ENCODE measurements at regions not wholly inside any gene's neighbourhood (a gene's known extent, or its start where the extent isn't known, plus 50 kb on each side); places are given as distances from the start of the nearest gene placed in this dataset.

DNA sequence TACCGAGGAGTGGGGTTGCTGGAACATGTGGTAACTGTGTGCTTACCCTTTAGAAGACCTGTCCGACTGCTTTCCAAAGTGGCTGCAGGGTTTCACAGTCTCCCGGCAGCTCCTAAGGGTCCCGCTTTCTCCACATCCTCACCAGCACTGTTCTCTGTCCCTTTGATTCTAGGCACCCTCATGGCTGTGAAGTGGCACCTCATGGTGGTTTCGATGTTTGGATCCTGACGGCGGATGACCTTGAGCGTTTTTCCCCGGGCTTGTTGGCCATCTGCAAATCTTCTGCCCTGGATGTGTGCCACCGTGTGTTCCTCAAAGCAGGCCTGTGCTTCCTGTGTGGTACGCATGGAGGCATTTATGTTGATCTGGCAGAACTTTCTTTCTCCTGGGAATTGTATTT, 292.5 kb upstream of the HDAC4 start:
- WGBS (ENCODE audit: insufficient coverage) = 72% methylated on average over 10 of the region's 11 CpGs

DNA sequence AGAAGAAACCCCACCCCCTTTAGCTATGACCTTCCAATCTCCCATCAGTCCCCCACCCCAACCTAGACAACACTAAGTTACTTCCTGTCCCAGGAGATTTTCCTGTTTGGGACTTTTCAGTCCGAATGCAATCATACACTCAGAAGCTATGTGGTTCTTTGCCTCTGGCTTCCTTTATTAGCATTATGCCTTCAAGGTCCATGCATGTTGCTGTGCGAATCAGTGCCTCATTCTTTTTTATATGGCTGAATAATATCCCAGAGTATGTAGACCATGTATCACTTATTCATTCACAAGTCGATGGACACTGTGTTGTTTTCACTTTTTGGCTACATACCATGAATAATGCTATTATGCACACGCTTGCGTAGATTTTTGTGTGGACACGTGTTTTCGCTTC, 292.1 kb upstream of the HDAC4 start:
- no peaks in the 10 kb centered on the region for H3K36me3 ChIP-seq (ENCODE audit: control insufficient read depth, insufficient read depth, low read length)
- no peak overlapping the region for H3K27ac ChIP-seq (ENCODE audit: low read depth, low read length)
- no peaks in the 10 kb centered on the region for H3K27me3 ChIP-seq (ENCODE audit: control insufficient read depth, insufficient read depth, low read length)
- H3K4me3 ChIP-seq (ENCODE audit: low read depth, low read length) = no peak overlapping the region
- 66% methylated on average over 4 of the region's 7 CpGs for whole genome bisulfite sequencing (ENCODE audit: insufficient coverage)
- DNase-seq (ENCODE audit: low read depth in 4 of 6, low spot score in 6 of 6) = no peak
- peaks cover 29% of the 10 kb centered on the region for H3K4me1 ChIP-seq (ENCODE audit: control insufficient read depth, insufficient read depth, low read length)
- no peaks in the 10 kb centered on the region for H3K9me3 ChIP-seq (ENCODE audit: control insufficient read depth, insufficient read depth, low read length)

More for the DNA sequence above, 292.5 kb upstream of the HDAC4 start:
- no peaks in the 10 kb centered on the region for H3K9me3 ChIP-seq (ENCODE audit: control insufficient read depth, insufficient read depth, low read length)
- no peaks in the 10 kb centered on the region for H3K36me3 ChIP-seq (ENCODE audit: control insufficient read depth, insufficient read depth, low read length)
- H3K27ac ChIP-seq (ENCODE audit: low read depth, low read length) = no peak overlapping the region
- DNase-seq (ENCODE audit: low read depth in 4 of 6, low spot score in 6 of 6) = no peak
- H3K4me1 ChIP-seq (ENCODE audit: control insufficient read depth, insufficient read depth, low read length) = peaks cover 25% of the 10 kb centered on the region
- no peak overlapping the region for H3K4me3 ChIP-seq (ENCODE audit: low read depth, low read length)
- H3K27me3 ChIP-seq (ENCODE audit: control insufficient read depth, insufficient read depth, low read length) = no peaks in the 10 kb centered on the region

DNA sequence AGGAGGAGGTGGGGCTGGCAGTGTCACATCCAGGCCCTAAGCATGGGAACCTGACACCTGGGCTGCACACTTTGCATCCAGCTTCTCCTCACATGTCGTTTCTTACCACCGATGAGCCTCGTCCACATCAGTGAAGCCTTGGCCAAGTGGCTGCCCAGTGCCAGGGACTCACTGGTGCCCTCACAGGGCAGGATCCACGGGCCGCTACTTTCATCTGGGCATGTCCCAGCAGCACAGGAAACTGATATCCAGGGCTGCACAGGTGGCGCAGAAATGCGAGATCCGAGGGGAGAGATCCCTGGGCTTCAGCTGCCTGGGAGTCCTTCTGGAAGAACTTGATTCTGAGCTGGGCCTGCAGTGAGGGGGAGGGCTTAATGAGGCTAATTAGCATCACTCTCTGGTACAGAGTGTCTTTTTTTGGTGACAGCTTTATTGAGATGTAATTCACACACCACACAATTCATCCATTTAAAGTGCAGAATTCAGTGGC, 291.6 kb upstream of the HDAC4 start:
- Histone ChIP-seq H3K9me3 (ENCODE audit: control insufficient read depth, insufficient read depth, low read length) (no peaks in the 10 kb centered on the region), H3K27me3 (ENCODE audit: control insufficient read depth, insufficient read depth, low read length) (no peaks in the 10 kb centered on the region), H3K4me3 (ENCODE audit: low read depth, low read length) (no peak overlapping the region), H3K4me1 (ENCODE audit: control insufficient read depth, insufficient read depth, low read length) (peaks cover 31% of the 10 kb centered on the region), H3K27ac (ENCODE audit: low read depth, low read length) (no peak overlapping the region), H3K36me3 (ENCODE audit: control insufficient read depth, insufficient read depth, low read length) (no peaks in the 10 kb centered on the region)
- WGBS (ENCODE audit: insufficient coverage) = 38% methylated on average over 8 of the region's 8 CpGs
- DNase-seq (ENCODE audit: low read depth in 4 of 6, low spot score in 6 of 6) = peak in 2 of 6 donors; percentile 65 to 66

DNA sequence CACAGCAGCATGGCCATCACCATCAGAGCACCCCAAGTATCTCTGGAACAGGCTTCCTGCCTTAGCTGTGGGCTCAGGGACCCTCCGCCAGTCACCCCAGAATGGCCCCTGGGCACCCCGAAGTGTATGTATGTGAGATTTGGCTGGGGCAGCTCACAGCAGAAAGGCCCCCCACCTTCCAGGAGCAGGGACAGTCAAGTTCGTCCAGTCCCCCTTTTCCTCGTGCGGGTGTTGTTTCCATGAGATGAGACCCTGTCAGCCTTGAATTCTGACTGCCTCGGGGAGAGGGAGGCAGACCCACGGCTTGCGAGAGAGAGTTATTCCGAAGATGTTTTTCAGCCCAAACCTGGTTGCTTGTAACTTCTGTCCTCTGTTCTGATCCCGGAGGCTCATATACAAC, 290.9 kb upstream of the HDAC4 start:
- Histone ChIP-seq H3K9me3 (ENCODE audit: control insufficient read depth, insufficient read depth, low read length) (no peaks in the 10 kb centered on the region), H3K4me1 (ENCODE audit: control insufficient read depth, insufficient read depth, low read length) (peaks cover 31% of the 10 kb centered on the region), H3K36me3 (ENCODE audit: control insufficient read depth, insufficient read depth, low read length) (no peaks in the 10 kb centered on the region), H3K27ac (ENCODE audit: low read depth, low read length) (no peak overlapping the region), H3K4me3 (ENCODE audit: low read depth, low read length) (no peak overlapping the region), H3K27me3 (ENCODE audit: control insufficient read depth, insufficient read depth, low read length) (no peaks in the 10 kb centered on the region)
- 82% methylated on average over 8 of the region's 10 CpGs for WGBS (ENCODE audit: insufficient coverage)
- DNase-seq (ENCODE audit: low read depth in 4 of 6, low spot score in 6 of 6) = no peak

DNA sequence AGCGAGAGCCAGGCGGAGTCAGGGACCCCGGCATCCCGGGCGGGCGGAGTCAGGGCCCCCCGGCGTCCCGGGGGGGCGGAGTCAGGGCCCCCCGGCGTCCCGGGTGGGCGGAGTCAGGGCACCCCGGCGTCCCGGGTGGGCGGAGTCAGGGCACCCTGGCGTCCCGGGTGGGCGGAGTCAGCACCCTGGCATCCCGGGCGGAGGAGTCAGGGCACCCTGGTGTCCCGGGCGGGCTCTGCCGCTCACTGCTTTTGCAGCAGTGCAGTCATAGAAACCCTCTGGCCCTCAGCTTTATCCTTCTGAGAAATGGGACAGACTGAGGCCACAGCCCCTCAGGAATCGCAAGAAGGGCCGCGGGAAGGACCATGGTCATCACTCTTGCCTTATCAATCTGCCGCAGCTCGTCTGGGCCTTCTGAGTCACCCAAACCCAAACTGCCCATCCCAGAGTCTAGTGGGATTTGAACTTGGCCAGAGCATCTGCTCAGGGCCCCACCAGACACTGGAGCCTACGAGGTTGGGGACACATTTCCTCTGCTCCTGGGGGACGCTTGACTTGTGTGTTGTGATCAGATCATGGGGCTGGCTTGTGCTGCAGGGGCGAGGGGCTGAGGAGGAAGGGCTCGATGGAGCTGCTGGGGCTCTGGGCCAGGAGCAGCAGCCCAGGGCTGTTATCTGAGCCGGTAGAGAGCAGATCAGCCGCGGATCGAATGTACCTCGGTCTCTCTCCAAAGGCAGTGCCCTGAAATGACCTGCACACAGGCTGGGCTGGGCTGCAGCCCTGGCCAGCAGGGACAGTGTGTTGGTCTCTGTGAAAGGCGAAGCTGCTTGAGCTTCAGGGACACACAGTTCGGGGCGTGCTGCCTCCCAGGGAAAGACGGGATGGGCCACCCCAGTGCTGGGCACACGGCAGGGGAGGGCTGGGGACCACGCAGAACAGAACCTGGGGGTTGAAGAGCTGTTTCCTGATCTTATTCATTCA, 290.1 kb upstream of the HDAC4 start:
- no peaks in the 10 kb centered on the region for H3K9me3 ChIP-seq (ENCODE audit: control insufficient read depth, insufficient read depth, low read length)
- no peak for DNase-seq (ENCODE audit: low read depth in 4 of 6, low spot score in 6 of 6)
- H3K27me3 ChIP-seq (ENCODE audit: control insufficient read depth, insufficient read depth, low read length) = no peaks in the 10 kb centered on the region
- no peak overlapping the region for H3K4me3 ChIP-seq (ENCODE audit: low read depth, low read length)
- H3K36me3 ChIP-seq (ENCODE audit: control insufficient read depth, insufficient read depth, low read length) = no peaks in the 10 kb centered on the region
- H3K27ac ChIP-seq (ENCODE audit: low read depth, low read length) = no peak overlapping the region
- 81% methylated on average over 28 of the region's 46 CpGs for WGBS (ENCODE audit: insufficient coverage)
- peaks cover 31% of the 10 kb centered on the region for H3K4me1 ChIP-seq (ENCODE audit: control insufficient read depth, insufficient read depth, low read length)

DNA sequence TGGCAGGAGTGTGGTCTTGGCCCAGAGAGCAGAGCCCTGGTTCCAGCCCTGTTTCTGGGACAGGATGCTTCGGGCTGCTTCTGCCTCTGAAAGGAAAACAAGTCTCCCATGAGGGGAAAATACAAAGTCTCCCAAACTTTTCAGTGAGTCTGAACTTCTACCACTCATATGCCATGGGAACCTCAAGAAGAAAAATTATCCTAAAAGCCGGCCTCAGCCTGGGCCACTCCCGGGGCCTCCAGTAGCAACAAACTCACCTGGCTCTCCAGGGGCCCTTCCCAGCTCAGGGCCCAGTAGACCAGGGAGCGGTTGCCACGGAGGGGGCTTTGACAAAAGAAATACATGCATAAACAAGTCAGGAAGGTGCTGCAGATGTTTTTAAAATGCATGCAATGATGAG, 289.2 kb upstream of the HDAC4 start:
- DNase-seq (ENCODE audit: low read depth in 4 of 6, low spot score in 6 of 6) = no peak

DNA sequence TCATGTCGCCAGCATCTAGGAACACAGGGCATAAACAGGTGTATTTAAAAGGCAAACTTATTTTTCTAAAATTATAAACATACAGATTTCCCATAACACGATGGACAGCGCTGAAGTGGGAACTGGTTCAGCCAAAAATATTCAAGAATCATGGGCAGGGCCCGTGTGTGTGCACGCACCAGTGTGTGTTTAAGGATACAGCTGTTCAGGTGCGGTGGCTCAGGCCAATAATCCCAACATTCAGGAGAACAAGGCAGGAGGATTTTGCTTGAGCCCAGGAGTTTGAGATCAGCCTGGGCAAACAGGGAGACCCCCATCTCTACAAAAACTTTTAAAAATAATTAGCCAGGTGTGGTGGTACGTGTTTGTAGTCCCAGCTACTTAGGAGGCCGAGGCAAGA, 288.6 kb upstream of the HDAC4 start:
- no peaks in the 10 kb centered on the region for H3K27me3 ChIP-seq (ENCODE audit: control insufficient read depth, insufficient read depth, low read length)
- H3K4me1 ChIP-seq (ENCODE audit: control insufficient read depth, insufficient read depth, low read length) = peaks cover 31% of the 10 kb centered on the region
- H3K36me3 ChIP-seq (ENCODE audit: control insufficient read depth, insufficient read depth, low read length) = no peaks in the 10 kb centered on the region
- H3K27ac ChIP-seq (ENCODE audit: low read depth, low read length) = no peak overlapping the region
- H3K9me3 ChIP-seq (ENCODE audit: control insufficient read depth, insufficient read depth, low read length) = no peaks in the 10 kb centered on the region
- DNase-seq (ENCODE audit: low read depth in 4 of 6, low spot score in 6 of 6) = no peak
- 89% methylated on average over 5 of the region's 8 CpGs for WGBS (ENCODE audit: insufficient coverage)
- no peak overlapping the region for H3K4me3 ChIP-seq (ENCODE audit: low read depth, low read length)

More for the DNA sequence above, 289.2 kb upstream of the HDAC4 start:
- H3K9me3 ChIP-seq (ENCODE audit: control insufficient read depth, insufficient read depth, low read length) = no peaks in the 10 kb centered on the region
- no peaks in the 10 kb centered on the region for H3K27me3 ChIP-seq (ENCODE audit: control insufficient read depth, insufficient read depth, low read length)
- no peaks in the 10 kb centered on the region for H3K36me3 ChIP-seq (ENCODE audit: control insufficient read depth, insufficient read depth, low read length)
- H3K4me1 ChIP-seq (ENCODE audit: control insufficient read depth, insufficient read depth, low read length) = peaks cover 31% of the 10 kb centered on the region
- H3K4me3 ChIP-seq (ENCODE audit: low read depth, low read length) = no peak overlapping the region
- 74% methylated on average over 3 of the region's 5 CpGs for WGBS (ENCODE audit: insufficient coverage)
- H3K27ac ChIP-seq (ENCODE audit: low read depth, low read length) = no peak overlapping the region

DNA sequence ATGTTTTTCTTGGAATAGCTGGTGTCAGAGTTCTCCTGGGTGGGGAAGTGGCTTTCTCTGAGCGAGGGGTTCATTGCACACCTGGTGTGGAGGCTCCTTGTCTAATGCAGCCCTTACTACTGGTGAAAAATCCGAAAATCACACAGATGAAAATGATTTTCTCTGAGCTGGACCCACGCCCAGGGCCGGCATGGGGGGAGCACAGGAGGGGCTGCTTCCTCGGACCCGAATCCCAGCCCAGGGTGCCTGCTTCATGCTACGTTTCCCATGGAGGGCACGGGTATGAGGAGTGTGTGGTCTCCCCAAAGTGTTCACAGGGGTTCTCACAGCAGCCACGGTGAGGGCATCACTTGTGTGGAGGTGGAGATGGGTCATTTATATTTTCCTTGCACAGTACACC, 288.0 kb upstream of the HDAC4 start:
- Histone ChIP-seq H3K27ac (ENCODE audit: low read depth, low read length) (no peak overlapping the region), H3K4me3 (ENCODE audit: low read depth, low read length) (no peak overlapping the region), H3K27me3 (ENCODE audit: control insufficient read depth, insufficient read depth, low read length) (no peaks in the 10 kb centered on the region), H3K4me1 (ENCODE audit: control insufficient read depth, insufficient read depth, low read length) (peaks cover 31% of the 10 kb centered on the region), H3K36me3 (ENCODE audit: control insufficient read depth, insufficient read depth, low read length) (no peaks in the 10 kb centered on the region), H3K9me3 (ENCODE audit: control insufficient read depth, insufficient read depth, low read length) (no peaks in the 10 kb centered on the region)
- WGBS (ENCODE audit: insufficient coverage) = 92% methylated on average over 7 of the region's 9 CpGs
- DNase-seq (ENCODE audit: low read depth in 4 of 6, low spot score in 6 of 6) = no peak

DNA sequence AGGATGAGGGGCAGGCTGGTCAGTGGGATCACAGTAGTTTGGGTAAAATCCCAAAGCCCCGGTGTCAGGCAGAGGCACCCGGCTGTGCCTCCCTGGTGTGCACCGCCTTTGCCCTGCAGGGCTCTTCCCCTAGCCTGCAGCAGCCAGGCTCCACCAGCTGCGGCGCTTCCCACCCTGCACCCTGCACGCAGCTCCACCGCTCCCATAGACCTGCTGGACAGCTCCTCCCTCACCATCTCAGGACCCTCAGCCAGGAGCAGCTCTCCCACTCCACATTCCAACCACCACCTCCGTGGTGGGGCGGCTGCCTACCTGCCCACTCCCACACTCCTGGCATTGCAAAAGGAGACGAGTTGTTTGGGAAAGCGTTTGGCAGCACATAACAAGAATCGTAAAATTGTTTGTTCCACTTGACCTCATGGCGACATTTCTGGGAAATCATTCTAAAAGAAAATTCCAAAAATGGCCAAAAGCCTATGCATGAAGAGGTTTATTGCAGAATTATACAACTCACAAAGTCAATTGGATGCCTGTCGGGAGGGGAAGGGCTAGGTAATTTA, 287.4 kb upstream of the HDAC4 start:
- 45% methylated on average over 11 of the region's 14 CpGs for WGBS (ENCODE audit: insufficient coverage)
- DNase-seq (ENCODE audit: low read depth in 4 of 6, low spot score in 6 of 6) = peak in 1 of 6 donors; percentile 17
- no peaks in the 10 kb centered on the region for H3K36me3 ChIP-seq (ENCODE audit: control insufficient read depth, insufficient read depth, low read length)
- no peaks in the 10 kb centered on the region for H3K27me3 ChIP-seq (ENCODE audit: control insufficient read depth, insufficient read depth, low read length)
- no peak overlapping the region for H3K27ac ChIP-seq (ENCODE audit: low read depth, low read length)
- no peak overlapping the region for H3K4me3 ChIP-seq (ENCODE audit: low read depth, low read length)
- peaks cover 28% of the 10 kb centered on the region for H3K4me1 ChIP-seq (ENCODE audit: control insufficient read depth, insufficient read depth, low read length)
- H3K9me3 ChIP-seq (ENCODE audit: control insufficient read depth, insufficient read depth, low read length) = no peaks in the 10 kb centered on the region

Measured in spinal cord (tissue), 9 donors.